ENCODE measurements at regions not wholly inside any gene's neighbourhood (a gene's known extent, or its start where the extent isn't known, plus 50 kb on each side); places are given as distances from the start of the nearest gene placed in this dataset.

DNA sequence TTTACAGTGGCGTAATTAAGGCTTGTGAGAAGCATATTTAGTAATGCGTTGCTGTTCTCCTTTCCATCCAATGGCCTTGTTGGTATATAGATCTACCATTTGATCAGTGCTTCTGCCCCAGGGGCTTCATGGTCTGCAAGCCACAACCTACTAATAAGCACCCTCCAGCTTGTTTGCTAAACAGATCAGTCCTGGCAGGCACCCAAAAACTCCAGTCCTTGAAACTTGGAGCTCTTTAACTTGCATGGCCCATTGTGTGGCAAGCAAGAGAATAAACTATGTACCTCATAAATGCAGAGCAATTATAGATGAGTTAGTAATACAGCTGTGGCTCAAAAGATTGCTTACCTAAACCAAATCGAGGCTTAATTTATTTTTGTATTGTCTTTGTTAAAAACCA is 158.5 kb downstream of the FTCDNL1 start:
- H3K27me3 ChIP-seq (ENCODE audit: control insufficient read depth in 3 of 3, insufficient read depth in 3 of 3, low read length in 2 of 3) = no peaks in the 10 kb centered on the region
- H3K27ac ChIP-seq (ENCODE audit: low read depth in 1 of 2, low read length in 1 of 2) = no peak overlapping the region
- peak; percentile 31 to 56 (median 35) for DNase-seq
- peaks cover 0 to 4% (median 0%) of the 10 kb centered on the region in 4 donors for H3K9me3 ChIP-seq (ENCODE audit: control insufficient read depth in 4 of 4, insufficient read depth in 3 of 4, low read length in 3 of 4)
- whole genome bisulfite sequencing, 2 donors = 76 to 78% methylated on average over 3 of the region's 3 CpGs
- H3K4me1 ChIP-seq (ENCODE audit: control insufficient read depth in 5 of 5, insufficient read depth in 5 of 5, low read length in 5 of 5) = no peaks in the 10 kb centered on the region
- ATAC-seq (ENCODE audit: insufficient read depth, low FRiP score) = no peak
- no peak overlapping the region for H3K4me3 ChIP-seq
- no peaks in the 10 kb centered on the region for H3K36me3 ChIP-seq (ENCODE audit: control insufficient read depth in 4 of 4, insufficient read depth in 4 of 4, low read length in 4 of 4)
- TF ChIP-seq, protein P1, sequence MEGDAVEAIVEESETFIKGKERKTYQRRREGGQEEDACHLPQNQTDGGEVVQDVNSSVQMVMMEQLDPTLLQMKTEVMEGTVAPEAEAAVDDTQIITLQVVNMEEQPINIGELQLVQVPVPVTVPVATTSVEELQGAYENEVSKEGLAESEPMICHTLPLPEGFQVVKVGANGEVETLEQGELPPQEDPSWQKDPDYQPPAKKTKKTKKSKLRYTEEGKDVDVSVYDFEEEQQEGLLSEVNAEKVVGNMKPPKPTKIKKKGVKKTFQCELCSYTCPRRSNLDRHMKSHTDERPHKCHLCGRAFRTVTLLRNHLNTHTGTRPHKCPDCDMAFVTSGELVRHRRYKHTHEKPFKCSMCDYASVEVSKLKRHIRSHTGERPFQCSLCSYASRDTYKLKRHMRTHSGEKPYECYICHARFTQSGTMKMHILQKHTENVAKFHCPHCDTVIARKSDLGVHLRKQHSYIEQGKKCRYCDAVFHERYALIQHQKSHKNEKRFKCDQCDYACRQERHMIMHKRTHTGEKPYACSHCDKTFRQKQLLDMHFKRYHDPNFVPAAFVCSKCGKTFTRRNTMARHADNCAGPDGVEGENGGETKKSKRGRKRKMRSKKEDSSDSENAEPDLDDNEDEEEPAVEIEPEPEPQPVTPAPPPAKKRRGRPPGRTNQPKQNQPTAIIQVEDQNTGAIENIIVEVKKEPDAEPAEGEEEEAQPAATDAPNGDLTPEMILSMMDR (IDR thresholded peaks at IDR 0.05; ENCODE audit: control extremely low read depth, extremely low read depth) = no peak
- H3K9ac ChIP-seq (ENCODE audit: insufficient read depth in 1 of 2, low read length in 2 of 2) = no peak overlapping the region

DNA sequence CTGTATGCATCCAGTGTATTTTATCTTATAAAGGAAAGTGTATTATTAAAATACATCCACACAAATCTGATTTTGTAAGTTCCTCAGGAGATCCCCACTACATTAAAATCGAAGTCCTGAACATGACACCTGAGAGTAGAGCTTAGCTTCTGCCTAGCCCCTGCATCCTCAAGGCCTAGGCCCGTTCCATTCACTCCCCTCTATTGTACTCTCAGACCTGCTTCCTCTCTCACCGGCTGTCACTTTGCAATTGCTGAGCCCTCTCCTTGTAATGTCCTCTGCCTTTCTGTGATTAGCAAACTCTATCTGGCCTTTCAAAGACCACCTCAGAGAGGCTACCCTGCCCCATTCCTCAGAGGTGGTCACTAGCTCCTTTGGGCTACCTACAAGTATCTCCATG is 160.8 kb downstream of the FTCDNL1 start:
- H3K9ac ChIP-seq (ENCODE audit: insufficient read depth in 1 of 2, low read length in 2 of 2) = no peak overlapping the region
- no peaks in the 10 kb centered on the region for H3K9me3 ChIP-seq (ENCODE audit: control insufficient read depth in 4 of 4, insufficient read depth in 3 of 4, low read length in 3 of 4)
- no peak for DNase-seq
- H3K27me3 ChIP-seq (ENCODE audit: control insufficient read depth in 3 of 3, insufficient read depth in 3 of 3, low read length in 2 of 3) = no peaks in the 10 kb centered on the region
- no peaks in the 10 kb centered on the region for H3K4me1 ChIP-seq (ENCODE audit: control insufficient read depth in 5 of 5, insufficient read depth in 5 of 5, low read length in 5 of 5)
- H3K4me3 ChIP-seq = no peak overlapping the region
- no peak for ATAC-seq (ENCODE audit: insufficient read depth, low FRiP score)
- 78 to 93% methylated on average over 3 of the region's 3 CpGs for WGBS, 2 donors
- no peak overlapping the region for H3K27ac ChIP-seq (ENCODE audit: low read depth in 1 of 2, low read length in 1 of 2)
- no peaks in the 10 kb centered on the region for H3K36me3 ChIP-seq (ENCODE audit: control insufficient read depth in 4 of 4, insufficient read depth in 4 of 4, low read length in 4 of 4)
- TF ChIP-seq, protein P1 (IDR thresholded peaks at IDR 0.05; ENCODE audit: control extremely low read depth, extremely low read depth) = no peak

DNA sequence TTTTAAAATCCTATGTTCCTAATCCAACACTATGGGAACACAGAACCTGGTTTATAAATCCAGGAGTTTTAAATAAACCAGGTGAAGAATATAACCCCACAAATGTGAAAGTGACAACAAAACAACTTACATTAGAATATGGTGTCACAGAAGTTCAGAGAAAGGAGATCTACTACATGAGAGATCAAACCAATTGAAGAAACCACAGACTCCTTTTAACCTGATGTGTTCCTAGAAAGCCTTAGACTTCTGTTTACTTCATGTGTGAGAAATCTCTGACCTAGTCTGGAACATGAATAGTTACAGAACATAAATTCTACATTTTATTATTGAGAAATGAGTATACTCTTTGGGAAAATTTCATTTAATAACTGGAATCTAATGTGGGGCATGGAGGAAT is 165.3 kb downstream of the FTCDNL1 start:
- Histone ChIP-seq H3K9me3 (ENCODE audit: control insufficient read depth in 4 of 4, insufficient read depth in 3 of 4, low read length in 3 of 4) (no peaks in the 10 kb centered on the region), H3K4me1 (ENCODE audit: control insufficient read depth in 5 of 5, insufficient read depth in 5 of 5, low read length in 5 of 5) (no peaks in the 10 kb centered on the region), H3K9ac (ENCODE audit: insufficient read depth in 1 of 2, low read length in 2 of 2) (no peak overlapping the region), H3K27me3 (ENCODE audit: control insufficient read depth in 3 of 3, insufficient read depth in 3 of 3, low read length in 2 of 3) (no peaks in the 10 kb centered on the region), H3K4me3 (no peak overlapping the region), H3K27ac (ENCODE audit: low read depth in 1 of 2, low read length in 1 of 2) (no peak overlapping the region), H3K36me3 (ENCODE audit: control insufficient read depth in 4 of 4, insufficient read depth in 4 of 4, low read length in 4 of 4) (no peaks in the 10 kb centered on the region)
- no peak for DNase-seq
- ATAC-seq (ENCODE audit: insufficient read depth, low FRiP score) = no peak
- TF ChIP-seq, protein P1 (IDR thresholded peaks at IDR 0.05; ENCODE audit: control extremely low read depth, extremely low read depth) = no peak

DNA sequence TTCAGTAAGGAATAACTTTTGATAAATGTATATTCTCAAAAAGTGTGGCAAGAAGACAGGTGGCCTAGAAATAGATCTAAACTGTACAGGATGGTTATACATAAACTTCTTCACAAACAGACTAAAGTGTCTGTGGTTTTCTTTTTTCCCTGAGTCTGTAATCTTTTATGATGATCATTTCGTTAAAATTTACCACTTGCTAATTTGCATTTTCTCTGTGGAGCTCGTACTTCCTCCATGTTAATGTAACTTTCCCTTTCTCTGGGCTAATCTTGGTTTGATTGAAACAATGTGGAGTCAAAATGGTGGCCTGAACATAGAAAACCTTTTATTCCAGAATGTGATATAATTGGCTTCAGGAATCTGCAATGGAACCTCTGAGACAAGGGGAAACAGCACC is 166.2 kb downstream of the FTCDNL1 start:
- TF ChIP-seq, protein P1 (IDR thresholded peaks at IDR 0.05; ENCODE audit: control extremely low read depth, extremely low read depth) = no peak
- WGBS, 2 donors = 62 to 66% methylated on average over 2 of the region's 2 CpGs

More for the DNA sequence above, 166.2 kb downstream of the FTCDNL1 start:
- H3K9me3 ChIP-seq (ENCODE audit: control insufficient read depth in 4 of 4, insufficient read depth in 3 of 4, low read length in 3 of 4) = no peaks in the 10 kb centered on the region
- no peaks in the 10 kb centered on the region for H3K4me1 ChIP-seq (ENCODE audit: control insufficient read depth in 5 of 5, insufficient read depth in 5 of 5, low read length in 5 of 5)
- ATAC-seq (ENCODE audit: insufficient read depth, low FRiP score) = no peak
- H3K36me3 ChIP-seq (ENCODE audit: control insufficient read depth in 4 of 4, insufficient read depth in 4 of 4, low read length in 4 of 4) = no peaks in the 10 kb centered on the region
- DNase-seq = no peak
- H3K4me3 ChIP-seq = no peak overlapping the region
- no peak overlapping the region for H3K27ac ChIP-seq (ENCODE audit: low read depth in 1 of 2, low read length in 1 of 2)
- H3K9ac ChIP-seq (ENCODE audit: insufficient read depth in 1 of 2, low read length in 2 of 2) = no peak overlapping the region
- no peaks in the 10 kb centered on the region for H3K27me3 ChIP-seq (ENCODE audit: control insufficient read depth in 3 of 3, insufficient read depth in 3 of 3, low read length in 2 of 3)
